GM06990 (cell line): ENCODE measurements at regions not wholly inside any gene's neighbourhood (a gene's known extent, or its start where the extent isn't known, plus 50 kb on each side); places are given as distances from the start of the nearest gene placed in this dataset.

ENCODE experiments used
- DNase-seq: peaks from one replicate; pipeline ENCODE4 v3.0.0-alpha.2; 2011; ENCODE audit not compliant: insufficient read length; ENCODE audit errors: extremely low read depth
- H3K27me3 ChIP-seq: replicated peaks from 2 replicates; pipeline ENCODE4 v1.6.0; 2011; ENCODE audit warnings: low read length; ENCODE audit not compliant: control insufficient read depth, insufficient read depth
- H3K36me3 ChIP-seq: 2 replicates; pipeline ENCODE4 v1.5.1; 2011; ENCODE audit warnings: low read length; ENCODE audit not compliant: control insufficient read depth, insufficient read depth
- H3K4me3 ChIP-seq: replicated peaks from 2 replicates; pipeline ENCODE4 v1.5.1; 2011; ENCODE audit warnings: low read depth, mild to moderate bottlenecking, control low read depth, low read length
- CTCF ChIP-seq: IDR thresholded peaks from 2 replicates; pipeline ENCODE4 v1.5.1; 2011; ENCODE audit warnings: low read length, control low read depth, mild to moderate bottlenecking, inconsistent platforms; ENCODE audit not compliant: insufficient read depth, poor library complexity, severe bottlenecking

- no peak for DNase-seq
- TF ChIP-seq CTCF, result no peak
- H3K36me3 ChIP-seq, result no peaks in the 10 kb centered on the region
- no peak overlapping the region for H3K4me3 ChIP-seq
- no peaks in the 10 kb centered on the region; the same call in 1 of the 2 replicates for H3K27me3 ChIP-seq
Measured at GRCh38 chr15:93271871-93272270, 182.9 kb upstream of the RGMA start.

GRCh38 chr15:93270937-93271467, 182.0 kb upstream of the RGMA start:
- Histone ChIP-seq H3K36me3 (no peaks in the 10 kb centered on the region), H3K27me3 (no peaks in the 10 kb centered on the region; the same call in 1 of the 2 replicates), H3K4me3 (no peak overlapping the region)
- DNase-seq, result no peak
- TF ChIP-seq CTCF, result no peak

- TF ChIP-seq CTCF, result no peak
- H3K27me3 ChIP-seq, result no peaks in the 10 kb centered on the region; the same call in 1 of the 2 replicates
- no peak overlapping the region for H3K4me3 ChIP-seq
- H3K36me3 ChIP-seq, result no peaks in the 10 kb centered on the region
- DNase-seq, result no peak
Measured at GRCh38 chr15:93268066-93268465, 179.1 kb upstream of the RGMA start.

GRCh38 chr15:93266291-93266690, 177.3 kb upstream of the RGMA start:
- no peak for TF ChIP-seq CTCF
- Histone ChIP-seq H3K4me3 (no peak overlapping the region), H3K36me3 (no peaks in the 10 kb centered on the region), H3K27me3 (no peaks in the 10 kb centered on the region; the same call in none of the 2 replicates)
- DNase-seq, result no peak

- no peak for TF ChIP-seq CTCF
- no peaks in the 10 kb centered on the region for H3K36me3 ChIP-seq
- no peak overlapping the region for H3K4me3 ChIP-seq
- no peaks in the 10 kb centered on the region; the same call in none of the 2 replicates for H3K27me3 ChIP-seq
- no peak for DNase-seq
Measured at GRCh38 chr15:93265111-93265556, 176.1 kb upstream of the RGMA start.

GRCh38 chr15:93261845-93262244, 172.8 kb upstream of the RGMA start:
- TF ChIP-seq CTCF, result no peak
- Histone ChIP-seq H3K27me3 (no peaks in the 10 kb centered on the region; the same call in none of the 2 replicates), H3K36me3 (no peaks in the 10 kb centered on the region), H3K4me3 (no peak overlapping the region)
- DNase-seq, result no peak
